ENCODE measurements at regions not wholly inside any gene's neighbourhood (a gene's known extent, or its start where the extent isn't known, plus 50 kb on each side); places are given as distances from the start of the nearest gene placed in this dataset.

DNA sequence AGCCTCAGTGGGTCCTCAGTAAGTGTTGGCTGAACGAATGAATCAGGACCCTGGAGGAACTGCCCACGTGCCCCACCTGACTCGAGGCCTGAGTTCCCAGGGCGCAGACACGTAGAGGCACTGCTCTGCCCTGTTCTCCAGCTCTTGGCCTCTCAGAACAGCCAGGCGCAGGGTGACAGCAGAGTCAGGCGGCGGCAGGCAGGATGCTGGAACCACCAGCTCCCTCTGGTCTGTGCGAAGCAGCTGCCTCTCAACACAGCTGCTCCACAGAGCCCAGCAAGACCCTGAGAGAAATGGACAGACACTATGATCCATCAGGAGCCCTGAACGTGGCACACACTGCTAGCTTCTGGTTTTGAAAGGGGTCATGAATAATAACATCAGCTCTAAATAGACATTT lies 53.1 kb upstream of the BCO1 start:
- DNase-seq, result no peak

DNA sequence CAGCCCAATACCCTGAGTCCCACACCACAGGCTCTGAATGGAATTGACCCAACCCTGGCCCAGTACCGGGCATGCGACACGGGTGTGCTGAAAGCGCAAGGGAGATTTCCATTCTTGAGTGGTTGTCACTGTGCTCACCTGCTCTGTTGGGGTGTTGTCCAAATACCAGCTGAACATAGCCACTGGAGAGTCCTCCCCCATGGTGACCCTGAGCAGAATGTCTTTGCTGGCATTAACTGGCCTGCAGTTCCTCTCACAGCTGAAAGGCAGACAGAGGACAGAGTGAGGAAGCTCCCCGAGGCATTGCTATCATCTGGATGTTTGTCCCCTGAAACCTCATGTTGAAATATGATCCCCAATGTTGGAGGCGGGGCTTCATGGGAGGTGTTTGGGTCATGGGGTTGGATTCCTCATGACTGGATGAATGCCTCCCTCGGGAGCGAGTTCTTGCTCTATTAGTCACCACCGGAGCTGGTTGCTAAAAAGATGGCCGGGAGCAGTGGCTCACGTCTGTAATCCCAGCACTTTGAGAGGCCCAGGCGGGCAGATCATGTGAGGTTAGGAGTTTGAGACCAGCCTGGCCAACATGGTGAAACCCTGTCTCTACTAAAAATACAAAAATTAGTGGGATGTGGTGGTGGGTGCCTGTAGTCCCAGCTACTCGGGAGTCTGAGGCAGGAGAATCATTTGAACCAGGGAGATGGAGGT lies 57.3 kb upstream of the BCO1 start:
- DNase-seq, result peak; percentile 49 to 64

DNA sequence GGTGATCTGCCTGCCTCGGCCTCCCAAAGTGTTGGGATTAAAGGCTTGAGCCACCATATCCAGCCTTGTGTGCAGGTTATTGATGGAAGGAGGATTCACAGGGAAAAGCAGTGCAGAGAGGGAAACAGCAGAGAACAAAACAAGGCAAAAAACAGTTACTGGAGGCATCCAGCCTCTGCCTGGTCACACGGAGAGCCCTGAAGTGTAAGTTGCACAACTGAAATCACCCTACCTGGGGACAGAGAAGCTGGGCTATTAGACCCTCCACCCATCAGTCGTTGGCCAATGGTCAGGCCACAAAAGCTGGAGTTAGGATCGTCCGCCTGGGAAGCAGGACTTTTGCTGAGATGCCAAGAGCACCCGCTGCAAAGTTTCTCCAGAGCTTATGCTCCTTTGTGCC lies 57.9 kb upstream of the BCO1 start:
- DNase-seq, result no peak

DNA sequence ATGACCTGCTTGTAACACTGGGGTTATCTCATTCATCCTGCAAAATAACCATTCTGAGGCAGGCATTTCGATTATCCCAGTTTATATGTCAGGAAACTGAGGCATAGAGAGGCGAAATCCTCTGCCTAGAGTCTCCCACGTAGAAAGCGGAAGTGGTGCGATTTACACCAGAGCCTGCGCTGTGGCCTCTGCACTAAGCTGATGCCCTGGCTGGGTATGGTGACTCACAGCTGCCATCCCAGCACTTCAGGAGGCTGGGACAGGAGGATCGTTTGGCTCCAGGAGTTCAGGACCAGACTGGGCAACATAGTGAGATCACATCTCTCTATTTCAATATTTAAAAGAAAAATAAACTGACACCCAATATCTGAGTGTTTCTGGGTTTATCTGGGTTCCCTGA lies 59.3 kb upstream of the BCO1 start:
- no peak for DNase-seq

DNA sequence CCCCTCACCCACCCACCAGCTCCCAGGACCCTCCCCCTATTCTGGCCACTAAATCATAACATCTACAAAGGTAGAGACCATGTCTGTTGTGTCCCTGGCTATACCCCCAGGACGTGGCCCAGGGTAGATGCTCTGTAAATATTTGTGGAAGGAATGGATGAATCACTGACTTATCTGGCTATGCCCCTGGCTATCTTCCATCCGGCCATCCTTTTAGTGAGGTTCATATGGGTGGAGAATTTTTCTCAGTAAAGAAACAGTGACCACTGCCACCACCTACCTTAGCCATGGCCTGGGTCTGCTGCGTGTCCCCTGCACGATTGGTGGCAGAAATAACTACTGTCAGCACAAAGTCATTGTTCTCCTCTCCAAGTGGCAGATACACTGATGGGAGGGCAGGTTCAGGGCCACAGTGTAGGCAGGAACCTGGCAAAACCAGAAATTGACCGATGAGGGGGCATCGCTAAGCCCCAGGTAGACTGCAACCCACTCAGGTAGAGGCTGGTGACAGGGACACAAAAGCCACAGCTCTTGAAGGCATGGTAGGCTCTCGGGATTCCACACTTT lies 63.1 kb upstream of the BCO1 start:
- no peak for DNase-seq

DNA sequence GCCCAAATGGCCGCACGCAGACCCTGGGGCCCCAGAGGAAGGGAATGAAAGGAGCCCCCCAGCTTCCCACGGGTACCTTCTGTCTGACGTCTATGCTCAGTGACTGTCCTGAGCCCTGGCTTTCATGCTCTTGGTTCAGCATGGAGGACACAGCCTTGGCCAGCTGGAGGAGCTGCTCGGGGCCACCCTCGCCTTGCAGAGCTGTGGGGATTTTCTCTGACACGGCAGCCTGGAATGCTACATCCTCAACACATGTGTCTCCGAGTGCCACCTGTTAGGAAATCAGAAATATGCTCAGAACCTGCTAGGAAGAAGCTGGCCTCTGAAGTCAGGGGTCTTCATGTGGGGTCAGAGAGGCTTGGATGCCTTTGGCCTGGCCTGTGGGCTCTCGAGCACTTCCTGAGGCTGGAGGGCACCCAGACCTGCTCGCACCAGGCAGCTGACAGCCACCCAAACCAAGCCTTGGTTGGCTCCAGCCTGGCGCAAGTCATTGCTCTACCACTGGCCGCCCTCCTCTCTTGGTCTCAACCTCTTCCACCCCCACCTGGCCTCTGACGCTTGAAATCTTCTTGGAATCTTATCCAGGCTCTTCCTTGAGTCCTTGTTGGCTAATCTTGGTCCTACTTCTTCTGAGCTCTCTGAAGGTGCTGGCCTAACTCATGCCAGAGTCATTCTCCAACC lies 63.7 kb upstream of the BCO1 start:
- DNase-seq, result no peak

DNA sequence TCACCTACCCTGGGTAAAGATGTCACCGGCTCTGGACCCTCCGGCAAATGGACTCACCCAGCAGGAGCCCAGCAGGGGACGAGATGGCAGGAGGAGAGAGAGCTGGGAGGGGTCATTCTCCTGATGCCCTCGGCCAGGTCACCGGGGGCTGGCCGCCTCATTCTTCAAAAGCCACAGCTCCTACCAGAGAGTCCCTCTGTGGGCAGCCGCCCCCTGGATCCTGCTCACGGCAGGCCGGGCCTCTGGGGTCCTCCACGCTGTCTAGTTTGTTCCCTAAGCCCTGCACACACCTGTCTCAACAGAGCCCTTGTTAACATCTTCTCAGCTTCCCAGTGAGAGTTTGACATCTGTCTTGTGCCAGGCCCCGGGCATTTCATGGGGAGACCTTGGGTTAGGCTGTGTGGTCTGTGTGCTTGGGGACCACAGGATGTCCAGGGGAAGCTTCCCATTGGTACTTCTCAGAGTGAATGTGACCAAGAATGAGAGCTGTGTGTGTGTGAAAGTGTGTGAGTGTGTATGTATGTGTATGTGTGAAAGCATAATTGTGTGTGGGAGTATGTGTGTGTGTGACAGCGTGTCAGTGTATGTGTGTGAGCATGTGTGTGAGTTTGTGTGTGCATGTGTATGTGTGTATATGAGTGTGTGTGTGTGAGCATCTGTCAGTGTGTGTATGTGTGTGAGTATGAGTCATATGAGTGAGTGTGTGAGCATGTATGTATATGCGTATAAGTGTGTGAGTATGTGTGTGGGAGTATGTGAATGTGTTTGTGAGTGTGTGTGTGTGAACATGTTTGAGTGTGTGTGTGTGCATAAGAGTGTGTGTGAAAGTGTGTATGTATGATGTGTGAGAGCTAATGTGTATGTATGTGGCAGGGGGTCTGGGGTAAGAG lies 65.5 kb upstream of the BCO1 start:
- no peak for DNase-seq

DNA sequence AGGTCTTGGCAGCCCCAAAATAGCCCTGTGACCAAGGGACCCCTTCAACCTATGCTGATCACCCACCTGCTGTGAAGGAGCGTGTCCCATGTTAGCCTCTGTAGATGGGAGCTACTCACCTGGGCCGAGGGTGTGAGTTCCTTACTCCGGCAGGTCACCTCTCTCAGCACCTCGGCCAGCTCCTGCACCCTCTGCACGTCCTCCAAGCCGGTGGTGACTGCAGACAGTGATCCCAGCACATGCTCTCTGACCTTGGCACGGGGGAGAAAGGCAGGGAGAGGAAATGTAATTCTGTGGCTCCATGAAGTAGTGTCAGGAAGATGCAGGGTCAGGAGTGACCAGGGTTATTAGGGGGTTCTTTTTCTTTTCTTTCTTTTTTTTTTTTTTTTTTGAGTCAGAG lies 67.7 kb upstream of the BCO1 start:
- DNase-seq, result no peak

DNA sequence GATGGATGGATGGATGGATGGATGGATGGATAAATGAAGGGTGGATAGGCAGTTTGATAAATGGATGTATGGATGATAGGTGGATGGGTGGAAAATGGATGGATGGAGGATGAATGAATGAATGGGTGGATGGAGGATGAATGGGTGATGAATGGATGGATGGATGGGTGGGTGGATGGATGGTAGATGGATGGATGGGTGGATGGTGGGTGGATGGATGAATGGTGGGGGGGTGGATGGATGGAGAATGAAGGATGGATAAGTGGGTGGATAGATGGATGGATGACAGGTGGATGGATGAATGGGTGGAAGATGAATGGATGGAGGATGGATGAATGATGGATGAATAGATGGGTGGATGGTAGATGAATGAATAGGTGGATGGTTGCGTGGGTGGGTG lies 70.1 kb upstream of the BCO1 start:
- DNase-seq, result no peak

DNA sequence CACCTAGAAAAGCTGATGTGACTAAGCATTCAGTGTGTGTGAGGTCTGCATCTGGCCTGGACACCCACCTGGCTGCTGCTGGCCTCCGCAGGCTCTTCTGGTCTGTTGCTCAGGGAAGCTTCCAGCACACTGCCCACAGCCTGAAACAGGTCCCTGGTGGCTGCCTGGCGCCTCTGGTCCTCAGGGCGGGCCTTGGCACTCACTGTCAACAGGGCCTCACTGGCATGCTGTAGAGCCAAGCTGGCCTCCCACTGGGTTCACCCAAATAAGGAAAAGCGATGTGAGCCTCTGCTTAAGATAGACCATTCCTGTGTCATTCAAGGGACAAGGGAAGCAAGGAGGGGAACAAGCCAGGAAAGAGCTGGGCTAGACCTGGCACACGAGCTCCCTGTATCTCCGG lies 70.6 kb upstream of the BCO1 start:
- DNase-seq, result no peak

DNA sequence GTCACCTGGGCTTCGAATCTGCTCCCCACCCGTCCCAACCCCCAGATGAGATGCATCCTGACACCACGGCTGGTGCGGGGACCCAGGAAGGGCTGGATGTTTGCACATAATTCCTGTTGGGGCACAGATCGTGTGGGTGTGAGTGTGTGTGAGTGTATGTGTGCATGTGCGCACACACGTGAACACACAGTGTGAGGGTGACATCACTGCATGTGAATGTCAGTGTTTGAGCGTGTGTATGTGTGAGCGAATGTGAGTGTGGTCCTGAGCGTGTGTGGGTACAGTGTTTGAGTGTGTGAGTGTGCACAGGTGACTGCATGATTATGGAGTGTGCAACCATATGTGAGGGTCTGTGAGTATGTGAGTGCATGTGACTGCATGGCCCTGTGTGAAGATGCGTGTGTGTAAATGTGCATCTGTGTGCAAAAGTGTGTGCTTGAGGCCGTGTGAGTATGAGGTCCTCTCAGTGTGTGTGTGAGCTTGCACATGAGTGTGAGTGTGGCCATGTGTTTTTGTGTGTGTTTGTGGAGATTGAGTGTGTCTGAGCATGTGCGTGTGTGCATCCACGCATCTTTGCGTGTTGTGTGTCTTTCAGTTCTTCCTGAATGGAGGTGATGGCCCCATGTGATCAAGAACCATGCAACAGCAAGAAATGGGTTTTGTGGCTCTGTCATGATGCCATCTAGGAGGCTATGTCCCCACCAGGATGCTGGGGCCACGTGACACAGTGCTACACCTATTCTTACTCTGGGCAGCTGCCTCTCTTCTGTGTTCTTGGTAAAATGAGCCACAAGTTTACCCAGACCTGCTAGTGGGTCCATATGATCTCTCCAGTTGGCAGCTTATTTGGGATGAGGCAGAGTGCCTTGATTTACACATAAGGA lies 70.5 kb upstream of the GCSH start:
- no peak for DNase-seq

DNA sequence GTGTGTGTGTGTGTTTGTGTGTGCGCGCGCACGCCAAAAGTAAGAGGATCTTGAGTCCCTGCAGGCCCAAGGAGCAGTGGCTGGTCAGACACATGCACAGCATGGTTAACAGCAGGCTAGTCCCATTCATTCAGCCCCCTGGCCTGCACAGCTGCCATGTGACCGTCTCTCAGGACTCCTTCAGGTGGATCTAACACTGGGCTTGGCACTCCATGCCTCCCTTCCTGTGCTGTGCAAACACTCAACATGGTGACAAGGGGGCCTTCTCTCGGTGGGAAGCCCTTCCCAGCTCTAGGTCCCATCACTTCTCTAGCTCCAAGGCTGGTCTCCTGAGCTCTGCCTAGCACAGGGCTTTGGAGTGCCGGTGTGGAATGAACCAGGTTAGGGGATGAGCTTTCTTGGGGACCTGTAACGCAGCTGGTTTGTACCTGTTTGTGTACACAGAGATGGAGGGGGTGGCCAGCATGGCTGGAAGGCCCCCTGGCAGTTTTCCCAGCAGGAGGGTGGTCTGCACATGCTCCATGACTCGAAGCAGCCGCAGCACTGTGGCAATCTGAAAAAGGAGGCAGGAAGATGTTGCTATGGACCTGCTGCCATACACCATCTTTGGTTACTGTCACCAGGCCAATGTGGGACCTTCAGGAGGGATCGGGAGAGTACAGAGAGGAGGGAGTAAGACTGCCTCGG lies 69.4 kb upstream of the GCSH start:
- no peak for DNase-seq

DNA sequence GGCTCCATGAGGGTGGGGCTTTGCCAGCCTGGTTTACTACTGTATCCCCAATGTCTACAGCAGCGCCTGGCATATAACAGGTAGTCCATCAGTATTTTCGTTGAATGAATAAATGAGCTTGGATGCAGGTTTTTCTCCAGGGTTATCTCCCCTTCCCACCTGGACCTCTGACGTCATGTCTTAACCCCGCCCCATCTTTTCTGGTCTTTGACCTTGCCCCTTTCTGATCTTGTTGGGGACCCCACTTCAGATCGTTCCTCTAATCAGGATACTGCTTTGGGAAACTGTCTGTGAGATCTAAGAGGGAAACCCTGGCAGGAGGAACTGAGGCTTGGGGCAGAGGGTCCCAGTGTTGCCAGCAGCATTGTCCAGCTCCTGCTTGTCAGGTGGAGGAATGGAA lies 68.8 kb upstream of the GCSH start:
- no peak for DNase-seq

DNA sequence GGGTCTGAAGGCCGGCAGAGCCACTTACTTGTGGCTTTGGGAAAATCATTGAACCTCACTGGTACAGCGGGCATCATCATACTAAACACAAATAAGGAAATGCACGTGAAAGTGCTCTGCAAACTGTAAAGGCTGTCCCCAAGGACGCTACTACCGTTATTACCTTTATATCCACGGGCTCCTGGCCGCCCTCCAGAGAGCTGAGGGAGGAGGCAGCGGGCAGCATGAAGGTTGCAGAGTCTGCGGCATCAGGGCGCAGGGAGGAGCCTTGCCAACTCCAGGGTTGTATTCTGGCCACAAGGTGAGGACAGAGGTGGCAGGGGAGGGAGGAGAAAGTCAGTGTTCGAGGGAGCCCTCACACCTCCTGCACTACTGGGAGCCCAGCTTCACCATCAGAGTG lies 68.3 kb upstream of the GCSH start:
- DNase-seq, result no peak

DNA sequence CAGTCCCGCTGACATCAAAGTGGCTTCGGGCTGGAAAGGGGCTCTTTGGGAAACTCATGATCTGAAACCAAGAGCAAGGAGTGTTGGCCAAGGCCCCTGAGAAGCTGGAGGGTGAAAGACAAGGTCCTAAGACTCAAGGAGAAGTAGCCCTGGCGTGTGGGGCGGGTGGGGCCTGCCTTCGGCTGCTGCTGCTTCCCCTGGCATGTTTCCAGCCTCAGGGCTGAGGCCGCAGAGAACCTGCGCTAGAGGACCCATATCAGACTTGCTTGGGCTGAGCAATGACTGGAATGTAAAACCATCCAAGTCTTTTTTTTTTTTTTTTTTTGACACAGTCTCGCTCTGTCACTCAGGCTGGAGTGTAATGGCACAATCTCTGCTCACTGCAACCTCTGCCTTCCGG lies 67.5 kb upstream of the GCSH start:
- DNase-seq, result no peak

DNA sequence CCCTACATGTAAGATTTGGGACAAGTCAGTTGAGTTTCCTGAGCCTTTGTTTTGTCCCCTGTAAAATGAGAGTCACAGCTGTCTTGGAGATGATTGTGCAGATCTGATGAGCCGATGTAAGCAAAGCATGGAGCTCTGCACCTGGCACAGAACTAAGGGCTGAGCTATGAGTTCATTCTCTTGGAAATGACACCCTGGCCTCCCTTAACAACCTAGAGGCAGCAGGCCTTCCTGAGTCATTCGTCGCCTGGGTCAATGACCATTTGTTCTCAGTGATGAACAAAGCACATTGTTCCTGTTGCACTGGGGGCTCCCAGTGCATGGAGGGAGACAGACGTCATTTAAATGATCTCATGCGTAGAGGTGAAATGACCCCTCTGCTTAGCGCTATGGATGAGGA lies 62.8 kb upstream of the GCSH start:
- DNase-seq, result no peak

DNA sequence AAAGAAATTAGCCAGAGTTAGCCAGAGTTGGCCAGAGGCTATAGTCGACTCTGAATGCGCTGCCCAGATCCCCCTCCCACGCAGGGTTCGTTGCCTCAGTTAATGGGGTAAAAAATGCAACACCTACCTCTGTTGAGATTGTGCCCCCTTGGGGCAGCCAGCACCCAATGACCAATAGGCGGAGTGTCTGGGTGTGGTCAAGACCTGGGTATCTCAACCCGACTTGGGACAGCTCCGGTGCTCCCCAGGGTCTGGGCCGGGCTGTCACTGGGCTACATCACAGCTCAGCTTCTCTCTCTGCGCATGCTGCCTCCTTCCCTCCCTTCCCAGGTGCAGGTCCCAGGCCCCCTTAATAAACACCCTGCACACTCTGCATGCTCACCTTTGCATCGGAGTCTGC lies 59.6 kb upstream of the GCSH start:
- DNase-seq, result no peak

DNA sequence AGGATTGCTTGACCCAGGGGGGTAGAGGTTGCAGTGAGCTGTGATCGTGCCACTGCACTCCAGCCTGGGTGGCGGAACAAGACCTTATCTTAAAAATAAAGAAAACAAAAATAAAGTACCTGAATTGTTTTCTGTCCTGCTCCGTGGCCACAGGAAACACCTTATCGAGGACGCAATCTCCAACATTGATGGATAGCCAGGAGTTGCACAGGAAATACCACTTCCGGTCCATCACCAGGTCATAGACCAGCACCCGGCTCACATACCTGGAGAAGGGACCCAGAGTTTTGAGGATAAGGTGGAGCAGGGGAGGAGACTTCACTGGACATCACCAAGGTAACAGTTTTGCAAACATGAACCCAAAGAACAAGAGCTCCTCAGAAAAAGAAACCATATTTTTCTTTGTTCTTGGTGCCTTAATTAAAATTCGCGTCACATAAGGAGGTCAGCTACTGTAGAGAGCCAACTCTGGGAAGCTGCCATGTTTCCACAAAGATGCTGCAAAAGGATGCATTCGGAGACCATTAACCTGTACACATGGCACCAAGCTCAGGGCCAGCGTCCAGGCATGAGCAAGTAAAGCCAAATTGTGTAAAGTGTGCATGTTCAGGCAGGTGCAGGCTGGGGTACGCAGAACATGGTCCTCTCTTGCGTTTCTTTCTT lies 55.6 kb upstream of the GCSH start:
- no peak for DNase-seq

DNA sequence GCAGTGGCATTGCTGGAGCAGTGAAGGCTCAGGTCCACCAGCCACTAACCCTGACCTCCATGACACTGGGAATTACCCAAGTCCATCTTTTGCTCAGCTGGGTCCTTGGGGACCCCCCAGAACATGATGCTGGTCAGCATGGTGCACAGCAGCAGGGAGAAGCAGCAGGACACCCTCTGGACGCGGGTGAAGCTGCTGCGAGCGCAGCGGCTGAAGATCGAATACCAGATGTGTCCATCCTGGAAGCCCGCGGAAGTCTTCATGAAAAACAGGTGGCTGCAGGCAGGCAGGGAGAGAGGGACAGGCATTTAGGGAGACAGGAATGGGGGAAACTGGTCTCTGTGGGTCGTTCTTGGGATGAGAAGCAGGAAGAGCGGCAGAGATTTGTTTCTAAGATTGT lies 53.4 kb upstream of the GCSH start:
- DNase-seq, result no peak

DNA sequence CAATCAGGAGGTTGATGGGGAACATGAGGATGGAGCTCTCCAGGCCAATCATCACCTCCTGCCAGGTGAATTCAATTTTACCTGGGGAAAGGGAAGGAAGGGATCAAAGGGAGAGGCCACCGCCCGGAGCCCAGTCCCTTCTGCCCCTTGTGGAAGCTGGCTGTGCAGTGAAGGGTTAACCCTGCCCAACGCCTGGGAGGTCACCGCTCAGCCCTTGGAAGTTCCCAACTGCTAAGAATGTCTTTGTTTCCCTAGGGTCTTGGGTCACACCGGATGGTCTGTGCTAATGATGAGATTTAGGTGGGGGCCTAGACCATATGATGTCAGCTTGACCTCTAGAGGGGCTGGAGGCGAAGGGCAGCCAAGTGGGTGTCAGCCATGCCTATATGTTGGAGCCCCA lies 52.1 kb upstream of the GCSH start:
- no peak for DNase-seq

Measured in NCI-H524 (cell line).